ENCODE measurements at regions not wholly inside any gene's neighbourhood (a gene's known extent, or its start where the extent isn't known, plus 50 kb on each side); places are given as distances from the start of the nearest gene placed in this dataset.

- DNase-seq: no peak
- Histone ChIP-seq H3K36me3 (replicated peaks; ENCODE audit: control insufficient read depth, insufficient read depth, low read length) (no peaks in the 10 kb centered on the region), H3K27me3 (ENCODE audit: control insufficient read depth, insufficient read depth, low read length) (peaks cover 1% of the 10 kb centered on the region; the same call in 1 of the 2 replicates), H3K4me3 (ENCODE audit: insufficient read depth, low read depth, low read length) (no peak overlapping the region)
These were observed 59.2 kb upstream of the SLC22A23 start for GRCh38 chr6:3516092-3516491.

GRCh38 chr6:3515669-3516068 is 58.8 kb upstream of the SLC22A23 start:
- no peak for DNase-seq
- Histone ChIP-seq H3K4me3 (ENCODE audit: insufficient read depth, low read depth, low read length) (no peak overlapping the region), H3K36me3 (replicated peaks; ENCODE audit: control insufficient read depth, insufficient read depth, low read length) (no peaks in the 10 kb centered on the region), H3K27me3 (ENCODE audit: control insufficient read depth, insufficient read depth, low read length) (peaks cover 1% of the 10 kb centered on the region; the same call in 1 of the 2 replicates)

- no peak for DNase-seq
- H3K27me3 ChIP-seq (ENCODE audit: control insufficient read depth, insufficient read depth, low read length): no peaks in the 10 kb centered on the region
- H3K36me3 ChIP-seq (replicated peaks; ENCODE audit: control insufficient read depth, insufficient read depth, low read length): no peaks in the 10 kb centered on the region
- H3K4me3 ChIP-seq (ENCODE audit: insufficient read depth, low read depth, low read length): no peak overlapping the region
These were observed 56.6 kb upstream of the SLC22A23 start for GRCh38 chr6:3513416-3513815.

- DNase-seq: no peak
- Histone ChIP-seq H3K36me3 (replicated peaks; ENCODE audit: control insufficient read depth, insufficient read depth, low read length) (no peaks in the 10 kb centered on the region), H3K4me3 (ENCODE audit: insufficient read depth, low read depth, low read length) (no peak overlapping the region), H3K27me3 (ENCODE audit: control insufficient read depth, insufficient read depth, low read length) (no peaks in the 10 kb centered on the region)
These were observed 56.0 kb upstream of the SLC22A23 start for GRCh38 chr6:3512832-3513231.

GRCh38 chr6:3510617-3511016 is 53.8 kb upstream of the SLC22A23 start:
- no peak for DNase-seq
- H3K27me3 ChIP-seq (ENCODE audit: control insufficient read depth, insufficient read depth, low read length): no peaks in the 10 kb centered on the region
- H3K36me3 ChIP-seq (replicated peaks; ENCODE audit: control insufficient read depth, insufficient read depth, low read length): no peaks in the 10 kb centered on the region
- no peak overlapping the region for H3K4me3 ChIP-seq (ENCODE audit: insufficient read depth, low read depth, low read length)

GRCh38 chr6:3510178-3510577 is 53.3 kb upstream of the SLC22A23 start:
- Histone ChIP-seq H3K27me3 (ENCODE audit: control insufficient read depth, insufficient read depth, low read length) (no peaks in the 10 kb centered on the region), H3K4me3 (ENCODE audit: insufficient read depth, low read depth, low read length) (no peak overlapping the region), H3K36me3 (replicated peaks; ENCODE audit: control insufficient read depth, insufficient read depth, low read length) (no peaks in the 10 kb centered on the region)
- no peak for DNase-seq

GRCh38 chr6:3509336-3509735 is 52.5 kb upstream of the SLC22A23 start:
- DNase-seq: no peak
- no peak overlapping the region for H3K4me3 ChIP-seq (ENCODE audit: insufficient read depth, low read depth, low read length)
- H3K36me3 ChIP-seq (replicated peaks; ENCODE audit: control insufficient read depth, insufficient read depth, low read length): no peaks in the 10 kb centered on the region
- no peaks in the 10 kb centered on the region for H3K27me3 ChIP-seq (ENCODE audit: control insufficient read depth, insufficient read depth, low read length)

GRCh38 chr6:3506751-3507383 is 50.0 kb upstream of the SLC22A23 start:
- DNase-seq: no peak
- no peaks in the 10 kb centered on the region for H3K27me3 ChIP-seq (ENCODE audit: control insufficient read depth, insufficient read depth, low read length)

More at GRCh38 chr6:3506751-3507383, 50.0 kb upstream of the SLC22A23 start:
- Histone ChIP-seq H3K4me3 (ENCODE audit: insufficient read depth, low read depth, low read length) (no peak overlapping the region), H3K36me3 (replicated peaks; ENCODE audit: control insufficient read depth, insufficient read depth, low read length) (no peaks in the 10 kb centered on the region)

Measured in H7 (cell line).